ENCODE measurements at regions not wholly inside any gene's neighbourhood (a gene's known extent, or its start where the extent isn't known, plus 50 kb on each side); places are given as distances from the start of the nearest gene placed in this dataset.

DNA sequence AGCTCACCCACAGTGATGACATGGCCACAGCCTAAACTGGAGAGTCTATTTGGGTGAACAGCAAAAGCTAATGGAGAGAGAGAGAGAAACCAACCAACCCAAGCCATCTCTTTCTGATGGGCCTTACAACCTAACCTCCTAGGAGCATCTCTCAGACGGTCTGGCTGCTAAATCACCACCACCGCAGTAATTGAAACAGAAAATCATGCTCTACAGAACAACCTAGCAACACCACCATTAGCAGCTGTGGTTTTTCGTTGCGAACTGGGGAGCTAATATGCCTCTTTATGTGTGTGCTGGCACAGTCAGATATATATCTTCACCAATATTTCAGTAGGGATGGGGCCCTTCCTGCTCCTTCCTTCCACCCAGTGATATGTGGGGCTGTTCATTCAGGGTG is 166.9 kb upstream of the PROK2 start:
- H3K4me1 ChIP-seq (ENCODE audit: low read depth, poor library complexity, severe bottlenecking) = peaks cover 17% of the 10 kb centered on the region
- TF ChIP-seq, protein P1, sequence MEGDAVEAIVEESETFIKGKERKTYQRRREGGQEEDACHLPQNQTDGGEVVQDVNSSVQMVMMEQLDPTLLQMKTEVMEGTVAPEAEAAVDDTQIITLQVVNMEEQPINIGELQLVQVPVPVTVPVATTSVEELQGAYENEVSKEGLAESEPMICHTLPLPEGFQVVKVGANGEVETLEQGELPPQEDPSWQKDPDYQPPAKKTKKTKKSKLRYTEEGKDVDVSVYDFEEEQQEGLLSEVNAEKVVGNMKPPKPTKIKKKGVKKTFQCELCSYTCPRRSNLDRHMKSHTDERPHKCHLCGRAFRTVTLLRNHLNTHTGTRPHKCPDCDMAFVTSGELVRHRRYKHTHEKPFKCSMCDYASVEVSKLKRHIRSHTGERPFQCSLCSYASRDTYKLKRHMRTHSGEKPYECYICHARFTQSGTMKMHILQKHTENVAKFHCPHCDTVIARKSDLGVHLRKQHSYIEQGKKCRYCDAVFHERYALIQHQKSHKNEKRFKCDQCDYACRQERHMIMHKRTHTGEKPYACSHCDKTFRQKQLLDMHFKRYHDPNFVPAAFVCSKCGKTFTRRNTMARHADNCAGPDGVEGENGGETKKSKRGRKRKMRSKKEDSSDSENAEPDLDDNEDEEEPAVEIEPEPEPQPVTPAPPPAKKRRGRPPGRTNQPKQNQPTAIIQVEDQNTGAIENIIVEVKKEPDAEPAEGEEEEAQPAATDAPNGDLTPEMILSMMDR (conservative IDR thresholded peaks at IDR 0.05; ENCODE audit: low read depth, low read length) = no peak
- no peak overlapping the region for H3K4me2 ChIP-seq

DNA sequence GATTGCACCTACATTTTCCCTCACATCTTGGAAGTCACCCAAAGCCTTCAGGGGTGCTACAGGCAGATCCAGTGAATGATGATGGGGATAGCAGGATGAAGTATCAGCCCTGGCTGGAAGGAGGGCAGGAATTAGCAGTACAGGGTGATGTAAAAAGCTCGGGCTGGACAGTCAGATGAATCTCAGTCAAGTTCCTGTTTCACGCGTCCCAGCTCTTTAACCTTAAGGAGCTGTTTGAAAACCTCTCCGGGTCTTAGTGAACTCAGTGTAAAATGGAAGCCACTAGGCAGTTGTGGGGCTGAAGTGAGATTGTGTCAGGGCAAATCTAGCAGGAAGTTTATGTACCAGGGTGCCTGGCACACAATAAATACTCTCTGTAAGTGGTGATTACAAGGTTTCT is 166.4 kb upstream of the PROK2 start:
- Histone ChIP-seq H3K36me3 (ENCODE audit: insufficient read depth) (no peaks in the 10 kb centered on the region), H4K20me1 (ENCODE audit: insufficient read depth) (no peaks in the 10 kb centered on the region), H3K4me2 (no peak overlapping the region), H3K9ac (no peak overlapping the region), H3K79me2 (ENCODE audit: insufficient read depth, low read depth) (no peaks in the 10 kb centered on the region), H3K27me3 (ENCODE audit: insufficient read depth, low read depth) (no peaks in the 10 kb centered on the region), H3K27ac (no peak overlapping the region), H2AFZ (ENCODE audit: low read depth) (no peak overlapping the region), H3K4me3 (IDR thresholded peaks at IDR 0.05; ENCODE audit: insufficient read depth, low read depth, low read length) (no peak overlapping the region), H3K4me1 (ENCODE audit: low read depth, poor library complexity, severe bottlenecking) (peaks cover 12% of the 10 kb centered on the region)
- TF ChIP-seq, protein P1 (conservative IDR thresholded peaks at IDR 0.05; ENCODE audit: low read depth, low read length) = no peak

More for the DNA sequence above, 166.9 kb upstream of the PROK2 start:
- no peak overlapping the region for H2AFZ ChIP-seq (ENCODE audit: low read depth)
- H3K4me3 ChIP-seq (IDR thresholded peaks at IDR 0.05; ENCODE audit: insufficient read depth, low read depth, low read length) = no peak overlapping the region
- H3K9ac ChIP-seq = no peak overlapping the region
- H3K79me2 ChIP-seq (ENCODE audit: insufficient read depth, low read depth) = no peaks in the 10 kb centered on the region
- H3K27ac ChIP-seq = no peak overlapping the region
- no peaks in the 10 kb centered on the region for H4K20me1 ChIP-seq (ENCODE audit: insufficient read depth)
- no peaks in the 10 kb centered on the region for H3K36me3 ChIP-seq (ENCODE audit: insufficient read depth)
- no peaks in the 10 kb centered on the region for H3K27me3 ChIP-seq (ENCODE audit: insufficient read depth, low read depth)

DNA sequence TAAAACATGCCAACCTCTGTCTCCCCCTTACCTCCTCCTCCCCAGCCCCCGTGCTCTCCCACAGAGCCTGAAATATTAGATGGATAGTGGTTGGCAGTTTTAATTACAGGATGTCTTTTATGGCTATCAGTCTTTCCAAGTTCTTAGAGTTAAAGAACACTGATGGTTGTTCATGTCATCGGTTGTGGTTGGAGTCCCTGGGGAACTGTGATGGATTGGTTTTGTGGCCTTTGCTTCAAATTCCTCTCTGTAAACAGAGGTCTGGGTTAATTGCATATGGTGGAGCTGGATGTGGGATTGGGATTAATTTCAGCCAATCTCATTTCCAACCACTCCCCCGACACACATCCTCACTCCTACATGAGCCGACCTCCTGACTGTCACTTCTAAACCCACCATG is 164.5 kb upstream of the PROK2 start:
- H4K20me1 ChIP-seq (ENCODE audit: insufficient read depth) = no peaks in the 10 kb centered on the region
- no peaks in the 10 kb centered on the region for H3K36me3 ChIP-seq (ENCODE audit: insufficient read depth)
- H3K79me2 ChIP-seq (ENCODE audit: insufficient read depth, low read depth) = no peaks in the 10 kb centered on the region
- no peak overlapping the region for H3K4me3 ChIP-seq (IDR thresholded peaks at IDR 0.05; ENCODE audit: insufficient read depth, low read depth, low read length)
- no peak overlapping the region for H3K27ac ChIP-seq
- H3K4me1 ChIP-seq (ENCODE audit: low read depth, poor library complexity, severe bottlenecking) = no peaks in the 10 kb centered on the region
- H2AFZ ChIP-seq (ENCODE audit: low read depth) = no peak overlapping the region
- H3K27me3 ChIP-seq (ENCODE audit: insufficient read depth, low read depth) = no peaks in the 10 kb centered on the region
- TF ChIP-seq, protein P1 (conservative IDR thresholded peaks at IDR 0.05; ENCODE audit: low read depth, low read length) = no peak
- no peak overlapping the region for H3K9ac ChIP-seq
- H3K4me2 ChIP-seq = no peak overlapping the region

DNA sequence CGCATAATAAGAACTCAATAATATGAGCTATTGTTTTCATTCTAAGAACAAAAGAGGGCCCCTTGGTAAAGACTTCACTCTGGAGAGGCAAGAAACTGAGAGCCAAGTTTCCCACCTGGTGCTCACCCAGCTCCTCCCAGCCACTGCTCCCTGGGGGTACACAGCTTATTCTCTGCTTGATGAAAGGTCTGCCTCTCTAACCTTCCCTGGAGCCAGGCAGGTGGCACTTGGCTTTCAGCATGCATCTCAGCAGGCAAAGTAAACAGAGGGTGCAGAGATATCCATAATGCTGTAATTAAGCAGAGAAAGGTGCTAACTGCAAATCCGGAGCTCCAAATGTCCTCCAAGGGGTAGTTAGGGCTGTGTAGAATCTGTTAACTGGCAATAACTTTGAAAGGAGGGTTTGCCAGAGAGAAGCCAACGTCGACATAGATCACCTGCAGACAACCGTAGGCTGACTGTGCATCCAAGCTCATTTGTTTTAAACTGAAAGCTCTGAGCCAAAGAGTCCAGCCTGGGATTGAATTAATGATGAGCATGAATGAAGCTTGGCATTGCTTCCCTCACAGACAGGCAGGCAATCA is 159.6 kb upstream of the PROK2 start:
- TF ChIP-seq, protein P1 (conservative IDR thresholded peaks at IDR 0.05; ENCODE audit: low read depth, low read length) = no peak
- Histone ChIP-seq H3K27me3 (ENCODE audit: insufficient read depth, low read depth) (no peaks in the 10 kb centered on the region), H3K4me2 (no peak overlapping the region), H3K27ac (no peak overlapping the region), H3K9ac (no peak overlapping the region), H2AFZ (ENCODE audit: low read depth) (no peak overlapping the region), H3K79me2 (ENCODE audit: insufficient read depth, low read depth) (no peaks in the 10 kb centered on the region), H3K36me3 (ENCODE audit: insufficient read depth) (no peaks in the 10 kb centered on the region), H3K4me3 (IDR thresholded peaks at IDR 0.05; ENCODE audit: insufficient read depth, low read depth, low read length) (no peak overlapping the region), H3K4me1 (ENCODE audit: low read depth, poor library complexity, severe bottlenecking) (no peaks in the 10 kb centered on the region), H4K20me1 (ENCODE audit: insufficient read depth) (no peaks in the 10 kb centered on the region)
